Hematopoietic multipotent progenitor cell treated with erythropoietin and hydrocortisone succinate and interleukin-3 and kit ligand, for 8 days (in vitro differentiated cells): ENCODE measurements at regions not wholly inside any gene's neighbourhood (a gene's known extent, or its start where the extent isn't known, plus 50 kb on each side); places are given as distances from the start of the nearest gene placed in this dataset.
"Not testable (repeated sequence)": the region's sequence is repeated elsewhere in the genome, so short reads cannot be mapped to it uniquely, and the experiment has no call there.

Experiments
- DNase-seq: peaks from one replicate; pipeline ENCODE4 v3.0.0-alpha.2; 2015

DNA sequence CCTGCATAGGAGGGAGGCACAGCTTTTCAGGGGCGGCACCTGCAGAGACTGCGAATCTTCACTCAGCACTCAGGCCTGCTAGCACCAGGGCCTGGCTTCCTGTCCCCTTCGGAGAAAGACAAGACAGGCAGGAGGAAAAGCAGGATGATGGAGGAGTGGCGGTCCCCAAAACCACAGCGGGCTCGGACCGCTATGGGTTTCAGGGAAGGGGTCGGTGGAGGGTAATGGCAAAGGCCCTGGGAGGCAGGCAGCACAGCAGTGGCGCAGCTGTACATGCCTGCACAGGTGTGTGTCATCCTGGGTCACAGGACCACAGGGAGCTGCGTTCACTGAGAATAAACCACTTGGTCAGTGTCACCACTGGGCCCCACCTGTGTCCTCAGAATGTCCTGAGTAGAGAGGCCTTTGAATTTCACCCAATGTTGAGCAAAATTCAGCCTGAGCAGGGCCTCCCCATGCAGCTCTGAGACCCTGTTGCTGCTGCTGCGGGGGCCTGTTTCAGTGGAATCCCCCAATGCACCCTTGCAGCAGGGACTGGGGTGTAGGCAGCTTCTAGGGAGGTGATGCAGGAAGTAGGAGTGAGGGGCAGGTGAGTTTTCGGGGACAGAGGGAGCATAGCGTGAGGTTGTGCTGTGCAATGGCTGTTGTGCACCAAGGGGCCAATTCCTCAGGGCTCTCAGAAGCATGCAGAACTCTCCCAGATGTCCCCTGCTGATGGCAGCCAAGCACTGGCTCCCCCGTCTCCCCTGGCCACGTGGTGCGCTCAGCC lies 90.6 kb upstream of the PPP2R2D start:
- no peak for DNase-seq

DNA sequence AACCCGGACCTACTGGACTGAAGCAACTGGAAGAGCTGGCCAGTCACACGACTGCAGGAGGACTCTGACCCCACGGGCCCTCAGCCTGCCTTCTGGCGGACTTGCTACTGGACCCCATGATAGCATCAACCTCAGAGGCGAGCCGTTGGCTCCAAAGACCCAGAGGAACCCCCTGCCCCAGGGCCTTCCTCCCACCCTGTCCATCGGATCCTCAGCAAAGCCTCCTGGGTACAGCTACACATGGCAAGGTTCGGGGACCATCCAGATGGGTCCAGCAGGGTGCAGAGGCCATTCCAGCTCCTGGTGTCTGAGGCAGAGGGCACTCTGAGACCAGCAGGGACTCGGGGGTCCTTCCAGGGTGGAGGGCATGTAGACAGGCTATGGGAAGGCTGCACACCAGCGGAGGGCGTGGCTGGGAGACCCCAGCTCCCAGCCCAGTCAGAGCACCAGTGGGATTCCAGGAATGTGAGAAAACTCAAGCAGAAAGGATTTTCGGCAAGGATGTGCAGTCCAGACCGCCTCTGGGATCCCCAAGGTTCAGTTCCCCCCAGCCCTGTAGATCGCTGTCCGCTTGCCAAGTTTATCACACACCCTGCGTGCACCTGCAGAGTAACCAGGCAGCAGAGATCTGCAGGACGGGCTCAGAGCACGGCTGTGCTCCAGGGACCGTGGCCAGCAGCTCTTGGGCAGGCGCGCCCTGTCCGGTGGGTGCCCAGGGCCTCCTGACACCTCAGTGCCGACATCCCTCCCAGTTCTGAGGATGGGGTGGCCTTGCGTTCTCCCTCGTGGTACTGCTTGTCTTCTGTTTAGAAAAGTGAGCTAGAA lies 89.8 kb upstream of the PPP2R2D start:
- DNase-seq: no peak

DNA sequence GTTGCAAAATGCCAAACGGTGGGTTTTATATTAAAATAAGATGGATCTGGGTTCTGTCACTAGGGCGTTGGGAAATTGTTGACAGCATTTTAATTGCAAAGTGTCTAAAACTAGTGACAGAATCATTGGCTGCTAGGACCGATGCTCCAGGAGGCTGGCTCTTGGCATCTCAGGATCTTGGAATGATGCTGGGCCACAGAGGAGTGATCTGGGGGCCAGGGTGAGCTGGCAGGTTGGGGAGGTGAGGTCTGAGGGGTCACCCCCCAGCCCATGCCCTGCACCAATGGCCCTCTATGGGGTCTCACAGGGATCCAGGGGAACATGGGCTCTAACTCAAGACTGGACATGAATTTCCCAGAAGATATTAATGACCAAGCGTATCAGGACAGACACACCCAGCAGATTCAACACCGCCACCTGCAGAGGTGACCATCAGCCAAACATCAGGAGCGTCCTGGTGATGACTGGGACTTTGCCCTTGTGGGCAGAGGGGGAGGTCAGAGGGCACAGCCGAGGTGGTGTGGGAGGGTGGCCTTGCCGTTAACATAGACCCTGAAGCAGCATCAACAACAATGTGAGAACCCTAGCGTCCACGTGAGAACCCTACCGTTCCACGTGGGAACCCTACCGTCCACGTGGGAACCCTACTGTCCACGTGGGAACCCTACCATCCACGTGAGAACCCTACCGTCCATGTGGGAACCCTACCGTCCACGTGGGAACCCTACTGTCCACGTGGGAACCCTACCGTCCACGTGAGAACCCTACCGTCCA lies 89.0 kb upstream of the PPP2R2D start:
- DNase-seq: no peak

DNA sequence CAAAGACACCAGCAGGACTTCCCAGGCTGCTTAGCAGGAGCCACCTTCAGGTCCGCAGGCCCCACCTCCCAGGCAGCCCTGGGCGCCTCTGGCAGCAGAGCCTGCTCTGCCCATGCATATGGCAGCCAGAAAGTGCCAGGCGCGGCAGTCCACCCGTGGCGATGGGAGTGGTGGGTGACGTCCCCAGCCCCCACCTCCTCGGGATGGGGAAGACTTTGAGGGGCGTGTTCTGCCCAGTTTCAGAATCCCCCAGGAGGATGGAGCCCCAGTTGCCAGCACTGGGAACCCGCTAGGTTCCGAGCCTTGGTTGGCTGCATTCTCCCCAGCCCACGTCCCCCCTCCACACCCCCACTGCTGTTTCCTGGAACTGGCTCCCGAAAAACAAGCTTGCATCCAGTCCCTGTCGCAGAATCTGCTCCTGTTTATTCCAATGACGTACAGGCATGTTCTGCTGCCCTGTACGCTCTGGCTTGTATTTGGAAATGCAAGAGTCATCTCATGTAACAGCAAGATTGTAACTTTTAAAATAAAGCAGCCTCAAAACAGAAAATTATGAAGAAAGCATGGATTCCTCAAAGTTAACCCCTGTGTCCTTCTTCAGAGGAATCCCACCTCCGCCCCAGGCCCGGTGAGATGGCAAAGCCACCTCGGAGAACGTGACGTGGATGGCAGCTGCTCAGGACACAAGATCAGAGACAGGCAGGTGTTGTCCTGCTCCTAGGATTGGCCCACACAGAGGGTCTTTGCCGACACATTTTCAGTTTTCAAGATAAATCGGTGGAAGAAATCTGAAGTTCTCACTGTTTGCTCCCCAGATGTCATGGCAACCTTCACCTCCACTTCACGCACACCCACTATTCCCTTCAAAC lies 87.8 kb upstream of the PPP2R2D start:
- DNase-seq: no peak

GRCh38 chr10:131814567-131815265 lies 86.1 kb upstream of the PPP2R2D start:
- no peak for DNase-seq

DNA sequence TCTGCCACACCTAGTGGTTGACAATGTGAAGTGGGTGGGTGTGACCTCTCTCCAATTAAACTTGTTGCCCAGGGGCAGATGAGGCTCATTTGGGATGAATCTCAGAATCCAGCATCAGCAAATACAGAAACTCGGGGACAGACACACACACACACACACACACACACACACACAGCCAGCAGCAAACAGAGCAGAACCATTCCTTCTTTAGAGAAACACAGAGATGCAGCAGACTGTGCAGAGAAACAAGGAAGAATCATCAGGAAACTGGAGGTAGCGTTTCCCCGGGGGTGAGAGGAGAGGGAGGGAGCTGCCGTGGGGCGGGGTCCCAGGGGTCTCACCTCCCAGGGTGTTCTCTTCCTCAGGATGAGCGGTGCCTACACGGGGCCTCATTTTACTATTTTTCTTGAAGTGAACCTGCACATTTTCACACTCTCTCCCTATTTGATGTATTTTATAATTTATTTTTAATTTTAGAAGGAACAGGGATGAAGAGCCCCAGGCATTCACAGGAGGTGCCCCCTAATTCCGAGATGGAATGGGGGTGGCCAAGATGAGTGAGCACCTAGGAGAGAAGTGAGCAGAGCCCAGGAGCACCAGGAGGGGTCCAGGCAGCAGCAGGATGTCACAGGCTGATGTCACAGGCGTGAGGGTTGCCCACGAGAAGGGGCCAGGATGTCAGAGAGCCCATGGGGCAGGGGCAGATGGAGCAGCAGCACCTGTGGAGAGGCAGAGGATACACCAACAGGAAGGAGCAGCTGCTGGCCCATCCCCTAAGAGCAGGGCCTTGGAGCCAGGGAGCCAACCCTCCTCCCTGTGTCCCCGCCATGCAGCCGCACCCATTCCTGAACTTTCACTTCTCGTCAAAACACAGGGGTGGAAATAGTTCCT lies 85.3 kb upstream of the PPP2R2D start:
- DNase-seq: no peak

DNA sequence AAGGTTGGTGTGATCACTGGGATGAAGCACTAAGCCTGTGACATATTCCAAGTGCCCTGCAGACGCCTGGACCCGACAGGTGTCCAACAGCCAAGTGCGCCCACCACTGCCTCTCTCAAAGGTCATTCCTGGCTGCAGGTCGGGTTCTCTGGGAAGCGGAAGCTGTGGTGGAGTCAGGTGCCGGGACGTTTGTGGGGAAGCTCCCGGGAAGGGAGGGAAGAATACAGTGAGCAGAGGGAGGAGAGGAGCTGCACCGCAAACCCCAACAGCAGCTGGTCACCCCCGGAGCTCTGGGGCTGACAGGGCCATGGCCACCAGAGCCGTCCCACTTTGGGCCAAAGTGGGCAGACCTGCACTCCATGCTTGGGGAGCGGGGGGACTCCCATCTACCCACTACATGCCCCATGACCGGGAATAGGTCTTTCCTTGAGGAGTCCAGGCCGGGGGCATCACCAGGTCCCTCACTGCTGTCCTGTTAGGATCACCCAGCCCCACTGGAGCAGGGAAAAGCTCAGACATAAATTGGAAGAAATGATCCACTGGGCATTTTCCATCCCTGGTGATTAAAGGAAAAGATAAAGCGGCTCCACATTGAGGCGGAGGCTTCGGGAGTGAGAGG lies 84.5 kb upstream of the PPP2R2D start:
- no peak for DNase-seq

DNA sequence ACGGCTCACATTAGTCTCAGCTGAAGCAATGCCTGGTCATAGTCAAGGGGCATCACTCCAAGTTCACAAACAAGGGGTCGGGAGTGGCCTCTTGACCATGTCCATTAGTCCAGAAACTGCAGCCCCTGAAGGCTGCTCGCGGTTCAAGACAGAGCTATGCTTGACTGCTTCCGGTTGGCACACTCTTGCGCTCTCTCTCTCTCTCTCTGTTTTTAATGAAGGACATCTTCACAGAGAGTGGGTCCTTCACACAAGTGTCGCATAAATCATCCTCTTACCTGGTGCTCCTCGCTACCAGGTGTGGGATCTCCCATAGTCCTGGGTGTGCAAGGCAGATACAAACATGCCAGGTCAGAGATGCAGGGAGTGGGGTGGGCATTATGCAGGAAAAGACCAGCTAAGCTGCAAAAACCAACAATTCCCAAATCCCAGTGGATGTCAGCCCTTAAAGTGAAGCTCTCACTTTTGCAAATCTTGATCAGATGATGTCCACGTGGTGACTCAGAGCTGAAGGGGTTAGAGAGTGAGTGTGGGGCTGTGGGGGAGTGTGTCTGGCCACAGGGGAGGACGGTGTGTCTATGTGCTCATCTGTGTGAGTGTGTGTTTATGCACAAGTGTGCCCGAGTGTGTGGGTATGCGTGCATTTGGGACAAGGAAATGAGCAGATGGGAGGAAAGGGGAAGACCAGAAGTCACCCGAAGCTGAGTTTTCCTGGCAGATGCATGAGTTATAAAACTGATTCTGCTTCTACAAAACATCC lies 83.7 kb upstream of the PPP2R2D start:
- DNase-seq: no peak

DNA sequence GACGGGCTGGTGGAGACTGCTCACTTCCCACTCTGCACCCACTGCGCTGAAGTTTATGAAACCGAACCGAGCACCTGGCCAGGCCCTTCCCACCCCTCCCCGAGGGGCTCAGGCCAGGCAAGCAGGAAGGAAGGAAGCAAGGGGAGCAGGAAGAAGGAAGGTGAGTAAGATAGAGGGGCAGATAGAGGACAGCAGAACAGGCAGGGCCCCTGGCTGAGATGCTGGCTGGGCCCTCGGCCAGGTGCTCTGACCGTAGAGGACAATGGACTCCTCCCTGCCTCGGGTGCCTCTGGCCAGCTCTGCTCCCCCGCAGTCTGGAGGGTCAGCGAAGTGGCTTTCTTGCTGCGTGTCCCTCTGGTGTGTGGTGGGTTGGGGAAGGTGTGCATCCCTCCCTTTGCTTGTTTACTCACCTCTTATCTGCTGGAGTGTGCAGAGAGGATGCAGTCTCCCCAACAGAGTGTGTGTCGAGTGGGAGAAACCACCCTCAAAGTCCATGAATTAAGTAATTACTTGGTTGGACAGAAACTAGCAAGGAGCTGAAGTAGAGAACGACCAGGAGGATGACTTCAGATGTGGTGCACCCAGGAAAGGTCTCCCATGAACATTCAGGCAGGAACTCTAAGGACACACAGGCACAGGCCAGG lies 82.8 kb upstream of the PPP2R2D start:
- no peak for DNase-seq

DNA sequence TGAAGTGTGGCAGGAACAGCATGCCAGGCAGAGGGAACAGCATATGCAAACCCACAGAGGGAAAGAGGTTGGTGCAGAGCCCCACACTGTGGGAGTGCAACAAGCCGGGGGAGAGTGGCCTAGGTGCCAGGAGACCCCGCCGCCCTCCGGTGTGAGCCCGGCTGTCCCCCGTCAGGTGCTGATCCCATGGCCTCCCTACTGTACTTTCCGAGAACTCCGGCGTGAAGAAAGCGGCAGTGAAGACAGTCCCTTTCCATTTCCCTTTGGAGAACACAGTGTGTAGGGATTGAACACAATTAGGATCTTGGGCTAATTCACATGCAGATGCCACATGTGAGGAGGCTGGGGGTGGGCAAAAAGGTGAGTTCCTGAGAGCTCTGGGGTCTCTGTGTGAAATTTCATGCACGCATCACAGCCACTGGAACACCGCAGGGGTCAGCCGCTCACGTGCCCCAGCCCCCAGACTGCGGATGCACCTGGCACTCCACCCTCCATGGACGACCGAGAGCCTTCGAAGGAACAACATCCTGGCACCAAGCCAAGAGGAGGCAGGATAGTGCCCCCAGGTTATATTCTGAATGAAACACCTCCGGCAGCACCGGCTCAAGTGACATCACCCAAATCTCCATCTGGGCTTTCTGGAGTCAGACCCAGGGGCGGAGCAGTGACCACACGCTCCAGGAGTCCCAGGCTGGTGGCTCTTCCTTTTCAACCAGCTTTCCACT lies 82.1 kb upstream of the PPP2R2D start:
- no peak for DNase-seq

DNA sequence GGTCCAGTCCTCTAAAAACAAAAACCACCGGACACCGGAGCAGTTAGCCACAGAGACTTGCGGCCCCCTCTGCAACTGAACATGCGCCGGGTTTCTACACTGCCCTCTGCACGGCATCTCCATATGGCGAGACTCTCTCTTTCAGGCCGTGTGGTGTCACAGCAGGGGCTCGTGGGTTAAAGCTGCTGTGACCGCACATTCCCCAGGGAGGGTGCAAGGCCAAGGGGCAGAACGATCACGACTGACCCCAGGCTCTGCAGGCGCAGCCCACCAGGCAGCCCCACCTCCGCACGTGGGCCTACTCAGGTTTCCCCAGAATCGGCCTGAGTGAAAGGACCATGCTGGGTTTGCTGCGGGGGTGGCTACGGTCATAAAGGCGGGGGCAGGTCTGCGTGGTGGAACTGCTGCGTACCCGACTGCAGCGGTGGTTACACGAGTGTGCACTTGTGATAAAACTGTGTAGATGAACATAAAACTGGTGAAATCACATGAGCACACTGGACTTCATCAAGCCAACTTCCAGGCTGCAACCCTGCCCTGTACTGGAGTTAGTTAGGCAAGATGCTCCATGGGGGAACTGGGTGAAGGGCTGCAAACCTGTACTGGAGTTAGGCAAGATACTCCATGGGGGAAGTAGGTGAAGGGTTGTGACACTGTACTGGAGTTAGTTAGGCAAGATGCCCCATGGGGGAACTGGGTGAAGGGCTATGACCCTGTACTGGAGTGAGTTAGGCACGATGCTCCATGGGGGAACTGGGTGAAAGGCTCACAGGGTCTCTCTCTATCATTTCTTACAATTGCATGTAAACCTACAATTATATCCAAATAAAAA lies 81.4 kb upstream of the PPP2R2D start:
- DNase-seq: no peak

DNA sequence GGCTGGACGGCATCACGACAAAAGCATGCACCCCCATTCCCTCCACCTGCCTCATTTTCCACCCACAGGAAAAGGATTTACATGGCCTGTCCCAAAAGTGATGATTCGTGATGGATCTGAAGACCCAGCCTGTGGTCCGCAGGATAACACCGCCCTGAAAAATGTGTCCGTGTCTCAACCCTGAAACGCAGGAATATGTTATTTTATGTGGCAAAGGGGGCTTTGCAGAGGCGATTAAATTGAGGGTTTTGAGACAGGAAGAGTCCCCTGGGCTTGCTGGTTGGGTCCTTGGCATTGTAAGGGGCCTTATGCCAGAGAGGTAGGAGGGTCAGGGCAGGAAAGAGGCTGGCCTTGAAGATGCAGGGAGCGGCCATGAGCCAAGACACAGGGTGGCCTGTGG lies 80.2 kb upstream of the PPP2R2D start:
- DNase-seq: no peak

DNA sequence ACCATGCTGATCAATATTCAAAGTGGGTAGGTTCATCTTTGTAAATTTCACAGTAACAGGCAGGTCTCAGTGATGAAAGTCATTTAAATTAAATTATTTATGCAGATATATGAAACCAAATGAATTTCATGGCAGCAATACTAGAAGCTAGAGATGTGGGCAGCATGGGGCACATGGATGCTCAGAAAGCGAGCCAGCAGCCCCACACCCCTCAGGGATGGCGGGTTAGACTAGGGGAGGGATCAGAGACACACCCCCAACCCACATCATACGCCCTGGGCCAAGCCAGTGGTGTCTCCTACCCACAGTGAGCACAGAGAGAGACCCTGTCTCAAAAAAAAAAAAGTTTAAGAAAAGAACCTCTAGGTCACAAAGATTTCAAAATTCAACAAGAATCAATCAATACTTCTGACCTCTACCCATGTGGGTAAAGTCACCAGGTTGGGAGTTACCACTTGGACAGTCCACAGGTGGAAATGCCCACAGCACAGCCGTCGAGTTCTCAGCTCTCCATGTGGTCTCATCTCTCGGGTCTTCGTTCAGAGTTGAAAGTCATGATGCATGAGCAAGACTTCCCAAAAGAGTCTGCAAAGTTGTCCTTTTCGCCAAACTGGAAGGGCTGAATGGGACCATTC lies 79.3 kb upstream of the PPP2R2D start:
- DNase-seq: no peak

GRCh38 chr10:131822013-131822691 lies 78.7 kb upstream of the PPP2R2D start:
- no peak for DNase-seq

DNA sequence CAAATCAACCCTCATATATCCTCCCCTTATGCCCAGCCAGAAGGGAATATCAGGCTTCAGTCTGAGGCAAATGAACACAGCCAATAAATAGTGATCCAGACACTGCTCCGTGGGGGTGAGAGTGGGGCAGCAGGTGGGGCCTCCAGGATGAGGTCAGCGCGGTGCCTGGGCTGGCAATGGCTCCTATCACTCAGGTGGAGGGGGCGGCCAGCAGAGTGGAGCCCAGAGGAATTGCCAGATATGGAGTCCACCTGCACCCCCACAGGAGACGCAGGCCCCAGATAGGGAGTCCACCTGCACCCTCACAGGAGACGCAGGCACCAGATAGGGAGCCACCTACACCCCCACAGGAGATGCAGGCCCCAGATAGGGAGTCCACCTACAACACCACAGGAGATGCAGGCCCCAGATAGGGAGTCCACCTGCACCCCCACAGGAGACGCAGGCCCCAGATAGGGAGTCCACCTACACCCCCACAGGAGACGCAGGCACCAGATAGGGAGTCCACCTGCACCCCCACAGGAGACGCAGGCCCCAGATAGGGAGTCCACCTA lies 78.0 kb upstream of the PPP2R2D start:
- DNase-seq: no peak

GRCh38 chr10:131823601-131824099 lies 77.2 kb upstream of the PPP2R2D start:
- not testable (repeated sequence) for DNase-seq
